ENCODE measurements at regions not wholly inside any gene's neighbourhood (a gene's known extent, or its start where the extent isn't known, plus 50 kb on each side); places are given as distances from the start of the nearest gene placed in this dataset.
"Not testable (repeated sequence)": the region's sequence is repeated elsewhere in the genome, so short reads cannot be mapped to it uniquely, and the experiment has no call there.

- DNase-seq = not testable (repeated sequence)
These were observed 353.5 kb upstream of the HS6ST1 start for GRCh38 chr2:128671981-128672757.

GRCh38 chr2:128679680-128680079 lies 361.0 kb upstream of the HS6ST1 start:
- DNase-seq = not testable (repeated sequence)

DNA sequence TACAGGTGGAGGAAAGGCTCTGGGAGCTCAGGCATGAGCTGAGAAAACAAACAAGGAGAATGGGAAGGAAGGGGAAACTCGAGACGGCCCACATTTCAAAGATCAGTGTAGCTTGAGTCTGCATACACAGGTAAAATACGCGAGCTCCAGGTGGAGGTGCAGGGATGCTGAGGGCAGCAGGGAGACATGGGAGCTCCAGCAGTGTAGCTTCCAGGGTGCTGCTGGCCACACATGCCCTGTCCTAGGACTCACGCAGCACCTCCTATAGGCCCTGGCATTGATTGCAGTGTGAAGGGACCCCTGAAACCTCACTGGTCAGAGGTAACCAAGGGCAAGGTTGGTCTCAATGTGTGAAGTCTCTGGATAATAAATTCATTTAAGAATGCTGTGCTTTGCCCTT lies 362.8 kb upstream of the HS6ST1 start:
- DNase-seq = no peak

GRCh38 chr2:128682266-128682665 lies 363.6 kb upstream of the HS6ST1 start:
- DNase-seq = no peak

GRCh38 chr2:128682729-128683284 lies 364.1 kb upstream of the HS6ST1 start:
- no peak for DNase-seq

- DNase-seq = no peak
These were observed 365.9 kb upstream of the HS6ST1 start for GRCh38 chr2:128684523-128684922.

DNA sequence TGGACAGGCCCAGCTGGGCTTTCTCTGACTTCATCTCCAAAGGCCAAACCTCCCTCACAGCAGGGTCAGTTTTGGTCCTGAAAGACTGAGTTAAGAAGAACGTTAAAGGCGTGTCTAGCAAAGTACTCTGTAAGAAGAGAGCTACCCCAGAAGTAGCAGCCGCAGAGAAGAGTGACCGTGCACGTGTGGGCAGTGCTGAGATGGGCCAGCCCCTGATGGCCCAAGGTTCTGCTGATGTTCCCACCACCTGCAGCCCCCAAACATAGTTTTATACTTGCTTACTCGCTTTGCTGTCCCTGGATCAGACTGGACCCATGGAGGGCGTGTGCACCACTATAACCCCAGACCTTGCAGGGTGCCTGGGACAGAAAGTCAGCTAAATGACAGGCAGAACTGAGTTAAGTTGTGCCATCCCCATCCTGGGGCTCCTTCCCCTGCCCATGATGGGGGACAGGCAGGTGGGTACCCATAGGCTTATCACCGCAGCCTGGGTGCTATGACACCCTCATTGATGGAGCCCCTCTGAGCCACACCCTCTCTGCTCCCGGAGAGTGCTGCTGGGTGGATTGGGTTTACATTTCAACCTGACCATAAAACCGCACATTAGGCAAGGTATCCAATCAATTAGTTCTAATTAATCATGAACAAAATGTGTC lies 367.3 kb upstream of the HS6ST1 start:
- no peak for DNase-seq

- DNase-seq = no peak
These were observed 367.8 kb upstream of the HS6ST1 start for GRCh38 chr2:128686497-128686859.

DNA sequence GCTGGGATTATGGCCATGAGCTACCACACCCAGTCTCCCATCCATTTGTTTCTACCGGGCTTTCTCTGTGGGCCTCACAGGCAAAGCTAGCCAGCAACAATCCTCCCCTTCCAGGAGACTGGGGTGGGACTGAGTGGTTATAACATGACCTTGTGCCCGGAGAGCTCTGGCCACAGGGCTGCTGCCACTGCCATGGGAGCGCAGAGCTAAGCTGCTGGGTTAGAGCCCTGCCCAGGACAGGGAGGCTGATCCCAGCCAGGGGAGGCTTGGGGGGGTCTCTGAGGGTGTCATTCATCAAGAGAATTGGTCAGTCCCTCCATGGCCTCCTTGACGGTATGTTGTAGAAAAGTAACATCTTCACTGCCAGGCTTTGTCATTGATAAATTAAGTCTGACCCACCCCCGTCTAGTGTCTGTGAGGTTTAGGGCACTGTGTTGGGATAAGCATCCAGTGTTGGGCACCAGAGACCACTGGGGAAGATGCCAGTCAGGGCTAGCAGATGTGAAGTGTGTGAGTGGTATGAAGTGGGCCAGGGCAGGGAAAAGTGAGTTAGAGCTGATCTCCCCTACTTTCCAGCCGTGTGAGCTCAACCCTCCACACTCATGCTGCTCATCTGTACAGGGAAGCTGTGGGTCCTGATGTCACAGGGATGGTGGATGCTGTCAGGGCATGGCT lies 368.4 kb upstream of the HS6ST1 start:
- DNase-seq = no peak

DNA sequence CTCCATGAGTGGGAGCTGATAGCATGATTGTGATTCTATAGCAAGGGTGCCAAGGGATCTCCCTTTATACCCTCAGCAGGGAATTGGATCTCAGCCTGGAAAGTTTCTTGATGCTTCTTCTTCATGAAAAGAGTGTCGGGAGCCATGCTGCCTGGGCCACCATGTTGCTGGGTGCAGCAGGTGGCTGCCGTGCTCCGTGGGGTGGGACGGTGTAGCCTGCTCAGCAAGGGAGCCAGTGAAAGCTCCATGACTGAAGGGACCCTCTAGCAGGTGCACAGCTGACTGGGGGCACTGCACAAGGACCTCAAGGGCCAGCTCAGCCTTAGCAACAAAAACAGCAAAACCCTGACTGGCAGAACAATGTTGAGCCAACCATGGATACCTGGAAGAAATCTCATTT lies 368.9 kb upstream of the HS6ST1 start:
- DNase-seq = no peak

- no peak for DNase-seq
These were observed 371.3 kb upstream of the HS6ST1 start for GRCh38 chr2:128689971-128690370.

DNA sequence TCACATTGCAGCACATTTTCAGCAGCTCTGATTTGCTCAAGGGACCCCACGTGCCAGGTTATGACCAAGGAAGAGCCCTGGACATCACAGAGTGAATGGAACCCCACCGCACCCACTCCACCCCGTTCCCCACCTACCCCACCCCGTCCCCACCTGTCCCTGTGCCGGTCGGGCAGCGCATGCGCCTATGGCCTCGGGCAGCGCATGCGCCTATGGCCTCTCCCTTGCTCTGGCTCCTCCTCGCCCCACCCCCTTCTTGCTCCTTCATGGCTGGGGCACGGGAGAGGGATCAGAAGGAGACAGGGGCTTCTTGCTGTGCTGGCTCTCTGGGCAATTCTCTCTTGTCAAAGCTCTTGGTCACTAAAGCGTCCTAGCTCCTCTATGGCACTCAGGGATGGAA lies 371.8 kb upstream of the HS6ST1 start:
- no peak for DNase-seq

DNA sequence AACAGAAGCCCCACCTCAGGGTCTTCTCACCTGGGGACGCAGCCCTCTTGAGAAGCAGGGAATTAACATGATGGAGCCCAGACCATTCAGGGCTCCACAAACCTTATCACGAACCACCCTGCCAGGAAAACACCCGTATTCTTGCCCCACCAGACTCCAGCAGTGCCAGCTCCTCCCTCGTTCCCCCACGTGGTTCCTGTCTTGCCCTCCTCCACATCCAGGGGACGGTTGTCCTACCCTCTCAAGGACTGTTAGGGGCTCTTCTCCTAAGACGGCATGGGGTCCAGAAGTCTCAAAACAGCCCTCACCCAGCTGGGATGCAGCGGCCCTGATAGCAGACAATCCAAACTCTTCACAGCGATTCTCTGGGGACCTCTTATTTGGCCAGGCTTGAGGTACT lies 372.2 kb upstream of the HS6ST1 start:
- no peak for DNase-seq

DNA sequence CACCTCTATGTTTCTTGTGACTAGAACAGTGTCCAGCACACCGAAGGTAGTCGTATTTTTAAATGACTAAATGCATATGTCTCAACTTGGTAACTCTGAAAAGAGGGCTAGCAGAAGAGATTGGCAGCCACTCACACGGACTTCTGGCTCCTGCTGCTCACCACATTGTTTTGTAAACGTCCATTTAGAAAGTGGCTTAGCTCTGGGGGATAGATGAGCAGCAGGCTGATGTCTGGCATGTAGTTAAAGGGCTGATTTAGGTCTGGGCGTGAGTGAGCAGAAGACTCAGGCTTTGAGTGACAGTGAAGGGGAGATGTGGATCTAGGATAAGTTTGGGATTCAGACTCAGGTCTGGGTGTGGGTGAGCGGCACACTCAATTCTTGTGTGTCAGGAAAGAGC lies 372.9 kb upstream of the HS6ST1 start:
- DNase-seq = no peak

GRCh38 chr2:128692895-128693742 lies 374.5 kb upstream of the HS6ST1 start:
- DNase-seq = no peak

- DNase-seq = no peak
These were observed 375.0 kb upstream of the HS6ST1 start for GRCh38 chr2:128693743-128694029.

DNA sequence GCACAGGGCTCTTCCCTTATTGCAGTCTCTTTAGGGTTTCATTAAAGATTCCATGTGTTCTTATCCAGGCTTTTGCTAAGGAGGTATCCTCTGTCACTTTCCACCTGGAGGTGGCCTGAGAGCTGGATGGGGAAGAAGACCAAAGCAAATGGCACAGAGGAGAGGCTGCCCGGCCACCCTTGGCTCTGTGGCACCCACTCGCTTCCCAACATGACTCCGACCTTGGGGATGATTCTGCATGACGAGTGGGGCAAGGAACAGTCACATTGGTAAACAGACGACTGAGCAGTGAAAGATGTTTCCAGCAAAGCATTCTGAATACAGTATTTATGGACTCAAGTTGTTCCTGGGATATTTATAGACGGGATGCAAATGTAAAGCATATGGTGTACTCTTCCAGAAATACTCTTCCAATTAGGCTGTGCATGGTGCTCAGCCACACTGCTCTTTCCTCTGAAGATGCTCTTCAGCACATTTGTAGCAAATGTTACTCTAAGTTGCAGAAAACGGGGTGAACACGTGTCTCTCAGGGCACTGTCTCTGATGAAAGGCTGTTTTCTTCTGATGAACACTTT lies 377.1 kb upstream of the HS6ST1 start:
- DNase-seq = no peak

- DNase-seq = no peak
These were observed 377.8 kb upstream of the HS6ST1 start for GRCh38 chr2:128696421-128696820.

DNA sequence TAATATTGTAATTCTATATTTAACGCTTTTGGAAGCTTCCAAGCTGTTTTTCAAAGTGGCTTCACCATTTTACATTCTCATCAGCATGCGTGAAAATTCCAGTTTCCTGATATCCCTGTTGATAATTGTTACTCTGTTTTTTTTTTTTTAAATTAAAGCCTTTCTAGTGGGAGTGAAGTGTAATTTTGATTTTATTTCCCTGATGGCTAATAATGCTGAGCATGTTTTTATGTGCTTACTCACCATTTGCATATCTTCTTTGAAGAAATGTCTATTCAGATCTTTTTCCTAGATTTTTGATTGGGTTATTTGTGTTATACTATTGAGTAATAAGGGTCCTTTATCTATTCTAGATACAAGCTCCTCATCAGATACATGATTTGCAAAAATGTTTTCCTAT lies 382.8 kb upstream of the HS6ST1 start:
- no peak for DNase-seq

DNA sequence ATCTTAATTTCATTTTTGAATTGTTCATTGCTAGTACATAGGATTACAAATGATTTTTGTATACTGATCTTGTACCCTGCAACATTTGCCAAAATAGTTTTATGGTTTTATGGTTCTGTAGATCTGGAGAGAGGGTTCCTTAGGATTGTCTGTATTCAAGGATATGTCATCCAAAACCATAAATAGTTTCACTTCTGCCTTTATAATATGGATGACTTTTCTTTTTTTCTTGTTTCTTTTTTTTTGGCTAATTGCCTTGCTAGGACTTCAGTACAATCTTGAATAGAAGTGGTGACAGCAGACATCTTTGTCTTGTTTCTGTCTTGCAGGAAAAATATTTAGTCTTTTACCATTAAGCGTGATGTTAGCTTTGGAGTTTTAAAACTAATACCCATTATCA lies 383.9 kb upstream of the HS6ST1 start:
- no peak for DNase-seq

GRCh38 chr2:128708106-128708816 lies 389.6 kb upstream of the HS6ST1 start:
- DNase-seq = no peak

DNA sequence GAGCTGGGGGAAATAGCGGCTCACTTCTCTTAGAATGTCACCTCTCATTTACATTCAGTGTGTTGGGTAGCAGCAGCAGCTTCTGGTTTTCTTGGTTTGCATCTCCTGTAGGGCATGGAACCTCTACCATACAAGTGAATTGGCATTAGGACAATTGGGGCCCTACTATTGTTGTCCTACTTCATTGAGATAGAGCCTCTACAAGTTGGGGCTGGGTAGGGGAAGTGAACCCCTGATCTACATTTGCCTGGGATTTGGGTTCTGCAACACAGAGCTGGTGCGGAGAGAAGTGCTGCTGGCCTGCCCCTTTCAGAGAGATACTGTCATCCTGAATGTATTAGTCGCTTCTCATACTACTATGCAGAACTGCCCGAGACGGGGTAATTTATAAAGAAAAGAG lies 391.6 kb upstream of the HS6ST1 start:
- DNase-seq = no peak

Data from left hindlimb (tissue), 1 donor.